ENCODE measurements at regions not wholly inside any gene's neighbourhood (a gene's known extent, or its start where the extent isn't known, plus 50 kb on each side); places are given as distances from the start of the nearest gene placed in this dataset.

- H3K36me3 Mint-ChIP-seq, result no peaks in the 10 kb centered on the region
- Histone ChIP-seq H3K27ac (ENCODE audit: low read depth in 1 of 2, low read length in 2 of 2) (no peak overlapping the region), H3K4me1 (ENCODE audit: control insufficient read depth in 1 of 2, insufficient read depth in 2 of 2, low read length in 2 of 2) (no peaks in the 10 kb centered on the region), H3K4me2 (replicated peaks; ENCODE audit: extremely low read depth, low read length, poor library complexity, severe bottlenecking) (no peak overlapping the region), H3K9ac (ENCODE audit: insufficient read depth, low read length, poor library complexity, severe bottlenecking) (no peak overlapping the region), H3K9me3 (replicated peaks in 1 of 2; ENCODE audit: control insufficient read depth in 1 of 2, insufficient read depth in 1 of 2, low read length in 2 of 2) (peaks cover 15 to 16% of the 10 kb centered on the region in 2 donors), H3K36me3 (replicated peaks in 1 of 2; ENCODE audit: control insufficient read depth in 1 of 2, insufficient read depth in 2 of 2, low read length in 2 of 2) (no peaks in the 10 kb centered on the region), H4K20me1 (ENCODE audit: insufficient read depth, low read length) (no peaks in the 10 kb centered on the region), H3K79me2 (ENCODE audit: insufficient read depth, low read length) (no peaks in the 10 kb centered on the region), H2AFZ (ENCODE audit: insufficient read depth, low read depth, low read length, poor library complexity, severe bottlenecking) (no peak overlapping the region), H3K27me3 (ENCODE audit: control insufficient read depth in 2 of 2, insufficient read depth in 2 of 2, low read length in 2 of 2) (no peaks in the 10 kb centered on the region), H3K4me3 (replicated peaks in 1 of 3; ENCODE audit: low read depth in 2 of 3, low read length in 3 of 3) (no peak overlapping the region)
- no peak for DNase-seq
- no peaks in the 10 kb centered on the region for H3K4me1 Mint-ChIP-seq
- WGBS (ENCODE audit: insufficient coverage), result 87% methylated on average over 4 of the region's 5 CpGs
- peaks cover 2 to 13% (median 7%) of the 10 kb centered on the region in 7 donors for H3K9me3 Mint-ChIP-seq
- intact Hi-C loops (cut with micrococcal nuclease), result no loop called here
- TF ChIP-seq, protein P1, sequence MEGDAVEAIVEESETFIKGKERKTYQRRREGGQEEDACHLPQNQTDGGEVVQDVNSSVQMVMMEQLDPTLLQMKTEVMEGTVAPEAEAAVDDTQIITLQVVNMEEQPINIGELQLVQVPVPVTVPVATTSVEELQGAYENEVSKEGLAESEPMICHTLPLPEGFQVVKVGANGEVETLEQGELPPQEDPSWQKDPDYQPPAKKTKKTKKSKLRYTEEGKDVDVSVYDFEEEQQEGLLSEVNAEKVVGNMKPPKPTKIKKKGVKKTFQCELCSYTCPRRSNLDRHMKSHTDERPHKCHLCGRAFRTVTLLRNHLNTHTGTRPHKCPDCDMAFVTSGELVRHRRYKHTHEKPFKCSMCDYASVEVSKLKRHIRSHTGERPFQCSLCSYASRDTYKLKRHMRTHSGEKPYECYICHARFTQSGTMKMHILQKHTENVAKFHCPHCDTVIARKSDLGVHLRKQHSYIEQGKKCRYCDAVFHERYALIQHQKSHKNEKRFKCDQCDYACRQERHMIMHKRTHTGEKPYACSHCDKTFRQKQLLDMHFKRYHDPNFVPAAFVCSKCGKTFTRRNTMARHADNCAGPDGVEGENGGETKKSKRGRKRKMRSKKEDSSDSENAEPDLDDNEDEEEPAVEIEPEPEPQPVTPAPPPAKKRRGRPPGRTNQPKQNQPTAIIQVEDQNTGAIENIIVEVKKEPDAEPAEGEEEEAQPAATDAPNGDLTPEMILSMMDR (IDR thresholded peaks at IDR 0.05), result no peak
- no peak overlapping the region for H3K27ac Mint-ChIP-seq
- no peaks in the 10 kb centered on the region for H3K27me3 Mint-ChIP-seq (ENCODE audit: low read depth in 3 of 3)
- H3K4me3 Mint-ChIP-seq, result no peak overlapping the region
Observed at GRCh38 chr2:185393091-185393490, 345.5 kb upstream of the FSIP2 start.

GRCh38 chr2:185402474-185402873, 336.1 kb upstream of the FSIP2 start:
- no CpG with 5 or more reads among the region's 1 CpG for WGBS (ENCODE audit: insufficient coverage)
- Histone ChIP-seq H3K4me3 (replicated peaks in 1 of 3; ENCODE audit: low read depth in 2 of 3, low read length in 3 of 3) (no peak overlapping the region), H3K4me1 (ENCODE audit: control insufficient read depth in 1 of 2, insufficient read depth in 2 of 2, low read length in 2 of 2) (no peaks in the 10 kb centered on the region), H3K4me2 (replicated peaks; ENCODE audit: extremely low read depth, low read length, poor library complexity, severe bottlenecking) (no peak overlapping the region), H3K9me3 (replicated peaks in 1 of 2; ENCODE audit: control insufficient read depth in 1 of 2, insufficient read depth in 1 of 2, low read length in 2 of 2) (peaks cover 0 to 4% of the 10 kb centered on the region in 2 donors), H3K27me3 (ENCODE audit: control insufficient read depth in 2 of 2, insufficient read depth in 2 of 2, low read length in 2 of 2) (no peaks in the 10 kb centered on the region), H3K9ac (ENCODE audit: insufficient read depth, low read length, poor library complexity, severe bottlenecking) (no peak overlapping the region), H3K36me3 (replicated peaks in 1 of 2; ENCODE audit: control insufficient read depth in 1 of 2, insufficient read depth in 2 of 2, low read length in 2 of 2) (no peaks in the 10 kb centered on the region), H2AFZ (ENCODE audit: insufficient read depth, low read depth, low read length, poor library complexity, severe bottlenecking) (no peak overlapping the region), H3K79me2 (ENCODE audit: insufficient read depth, low read length) (no peaks in the 10 kb centered on the region), H4K20me1 (ENCODE audit: insufficient read depth, low read length) (no peaks in the 10 kb centered on the region), H3K27ac (ENCODE audit: low read depth in 1 of 2, low read length in 2 of 2) (no peak overlapping the region)
- intact Hi-C loops (cut with micrococcal nuclease), result no loop called here
- TF ChIP-seq, protein P1 (IDR thresholded peaks at IDR 0.05), result no peak
- H3K4me1 Mint-ChIP-seq, result no peaks in the 10 kb centered on the region
- no peaks in the 10 kb centered on the region for H3K36me3 Mint-ChIP-seq
- no peak for DNase-seq
- peaks cover 0 to 9% (median 3%) of the 10 kb centered on the region in 7 donors for H3K9me3 Mint-ChIP-seq
- H3K4me3 Mint-ChIP-seq, result no peak overlapping the region
- H3K27me3 Mint-ChIP-seq (ENCODE audit: low read depth in 3 of 3), result no peaks in the 10 kb centered on the region
- no peak overlapping the region for H3K27ac Mint-ChIP-seq
